Caco-2 (cell line): ENCODE measurements at regions not wholly inside any gene's neighbourhood (a gene's known extent, or its start where the extent isn't known, plus 50 kb on each side); places are given as distances from the start of the nearest gene placed in this dataset.

Experiments used
- BruUV-seq: library from RNA; stranded (reverse); fragments of 400-500 nt; replicated peaks from 2 replicates; lab custom pipeline; 2021; lab: Mats Ljungman, UMichigan
- CTCF ChIA-PET: fragments of 300-600 bp; sonication (Branson Sonifier 250); formaldehyde crosslinking; loops from one replicate; lab custom pipeline; 2022; ENCODE audit warnings: antibody characterized with exemption; lab: Charles Lee
- POLR2A ChIA-PET: fragments of 300-600 bp; sonication (Branson Sonifier 250); formaldehyde crosslinking; loops from one replicate; lab custom pipeline; 2022; ENCODE audit warnings: antibody characterized with exemption; lab: Charles Lee
- DNase-seq, 2 experiments: peaks; one replicate each; pipeline versions ENCODE4 v3.0.0 to v3.0.0-alpha.2; 2020 to 2022
- H3K27me3 ChIP-seq: replicated peaks from 2 replicates; pipeline ENCODE4 v1.6.0; 2011; ENCODE audit warnings: low read length; ENCODE audit not compliant: control insufficient read depth, insufficient read depth
- H3K36me3 ChIP-seq: 2 replicates; pipeline ENCODE4 v1.5.1; 2011; ENCODE audit warnings: low read length; ENCODE audit not compliant: control insufficient read depth, insufficient read depth
- H3K4me1 ChIP-seq: fragments of 250-450 bp; sonication (Bioruptor Pico); 2 replicates; pipeline ENCODE4 v1.5.1; 2020; ENCODE audit warnings: mild to moderate bottlenecking
- H3K4me3 ChIP-seq: 2 replicates; pipeline ENCODE4 v1.5.1; 2011; ENCODE audit warnings: low read depth, mild to moderate bottlenecking, control low read depth, low read length
- H3K9me3 ChIP-seq: fragments of 250-450 bp; sonication (Bioruptor Pico); 2 replicates; pipeline ENCODE4 v1.5.1; 2020; ENCODE audit warnings: mild to moderate bottlenecking, moderate library complexity
- H3K27ac Mint-ChIP-seq: one replicate; pipeline ENCODE4 v1.8.0; 2022; ENCODE audit warnings: mixed read lengths; ENCODE audit not compliant: unreplicated experiment
- H3K27me3 Mint-ChIP-seq: one replicate; pipeline ENCODE4 v1.8.0; 2022; ENCODE audit warnings: mixed read lengths; ENCODE audit not compliant: insufficient read depth, unreplicated experiment
- H3K36me3 Mint-ChIP-seq: one replicate; pipeline ENCODE4 v1.8.0; 2022; ENCODE audit warnings: mild to moderate bottlenecking, mixed read lengths; ENCODE audit not compliant: insufficient read depth, unreplicated experiment
- H3K4me1 Mint-ChIP-seq: one replicate; pipeline ENCODE4 v1.8.0; 2022; ENCODE audit warnings: low read depth, mixed read lengths; ENCODE audit not compliant: unreplicated experiment
- H3K4me3 Mint-ChIP-seq: one replicate; pipeline ENCODE4 v1.8.0; 2022; ENCODE audit warnings: mild to moderate bottlenecking, moderate library complexity, mixed read lengths; ENCODE audit not compliant: unreplicated experiment
- H3K9me3 Mint-ChIP-seq: one replicate; pipeline ENCODE4 v1.8.0; 2022; ENCODE audit warnings: mixed read lengths; ENCODE audit not compliant: unreplicated experiment
- CTCF ChIP-seq, 2 experiments: fragments of 200-600 bp in 1 of 2; IDR thresholded peaks; 1 replicate in 1 of 2; 2 replicates in 1 of 2; pipeline versions ENCODE4 v1.5.1 to v1.8.0; 2011 to 2022; ENCODE audit warnings: antibody characterized with exemption in 1 of 2, control low read depth in 1 of 2, inconsistent platforms in 1 of 2, low read depth in 1 of 2, low read length in 1 of 2, mild to moderate bottlenecking in 1 of 2, moderate library complexity in 1 of 2; ENCODE audit not compliant: insufficient read depth in 1 of 2, severe bottlenecking in 1 of 2, unreplicated experiment in 1 of 2
- intact Hi-C: fragments of 100-400 bp; cut with micrococcal nuclease; formaldehyde crosslinking; loops from one replicate; pipeline ENCODE4 v1.10.0; 2022; ENCODE audit not compliant: unreplicated experiment

DNA sequence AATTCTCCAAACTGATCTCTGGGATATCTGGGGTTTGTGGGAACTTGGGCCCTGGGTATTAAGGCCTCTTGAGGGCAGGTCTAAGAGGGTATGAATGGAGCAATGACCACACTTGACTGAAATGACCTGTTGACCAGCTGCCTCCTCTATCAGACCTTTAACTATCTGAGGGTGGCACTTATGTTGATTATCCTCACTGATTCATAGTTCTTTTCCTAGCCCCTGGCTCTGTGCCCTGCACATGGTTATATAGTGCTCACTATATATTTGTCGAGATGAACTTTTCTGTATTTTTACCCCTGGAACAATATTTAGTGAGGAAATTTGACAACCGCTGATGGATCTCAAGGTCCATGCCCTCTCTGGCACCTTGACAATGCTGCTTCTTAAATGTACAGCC, 305.5 kb upstream of the PLET1 start:
- intact Hi-C loops = no loop called here
- Histone ChIP-seq H3K4me3 (no peak overlapping the region), H3K4me1 (no peaks in the 10 kb centered on the region), H3K36me3 (no peaks in the 10 kb centered on the region), H3K27me3 (peaks cover 7% of the 10 kb centered on the region), H3K9me3 (no peaks in the 10 kb centered on the region)
- Mint-ChIP-seq H3K4me1 (no peaks in the 10 kb centered on the region), H3K4me3 (no peak overlapping the region), H3K27me3 (peaks cover 31% of the 10 kb centered on the region), H3K9me3 (no peaks in the 10 kb centered on the region), H3K36me3 (no peaks in the 10 kb centered on the region), H3K27ac (no peak overlapping the region)
- BruUV-seq = no TSS peak
- ChIA-PET POLR2A (no interaction called here), CTCF (no interaction called here)
- no peak for DNase-seq
- no peak for TF ChIP-seq CTCF (IDR thresholded peaks at IDR 0.05; ENCODE audit: insufficient read depth in 1 of 2, low read depth in 1 of 2, low read length in 1 of 2, severe bottlenecking in 1 of 2, unreplicated experiment in 1 of 2)

- no peaks in the 10 kb centered on the region for H3K4me1 ChIP-seq
- Mint-ChIP-seq H3K36me3 (no peaks in the 10 kb centered on the region), H3K4me1 (no peaks in the 10 kb centered on the region), H3K9me3 (no peaks in the 10 kb centered on the region), H3K4me3 (no peak overlapping the region), H3K27ac (no peak overlapping the region), H3K27me3 (peaks cover 30% of the 10 kb centered on the region)
- no peak overlapping the region for H3K4me3 ChIP-seq
- H3K27me3 ChIP-seq = peaks cover 3% of the 10 kb centered on the region; the same call in 1 of the 2 replicates
- POLR2A ChIA-PET = interaction anchor here (0.6 kb wide), 1 partner anchor 16 kb away, joined by 3 read pairs; no protein-coding TSS in a partner anchor
- intact Hi-C loops = no loop called here
- CTCF ChIA-PET = interaction anchor here (1.1 to 1.4 kb wide), 2 partner anchors 10 to 15 kb away, joined by 4 to 6 read pairs; no protein-coding TSS in a partner anchor
- no TSS peak for BruUV-seq
- H3K36me3 ChIP-seq = no peaks in the 10 kb centered on the region
- H3K9me3 ChIP-seq = no peaks in the 10 kb centered on the region
- TF ChIP-seq CTCF (IDR thresholded peaks at IDR 0.05; ENCODE audit: insufficient read depth in 1 of 2, low read depth in 1 of 2, low read length in 1 of 2, severe bottlenecking in 1 of 2, unreplicated experiment in 1 of 2) = no peak
- DNase-seq = no peak
These were observed 309.7 kb upstream of the PLET1 start for GRCh38 chr11:112570333-112570732.

DNA sequence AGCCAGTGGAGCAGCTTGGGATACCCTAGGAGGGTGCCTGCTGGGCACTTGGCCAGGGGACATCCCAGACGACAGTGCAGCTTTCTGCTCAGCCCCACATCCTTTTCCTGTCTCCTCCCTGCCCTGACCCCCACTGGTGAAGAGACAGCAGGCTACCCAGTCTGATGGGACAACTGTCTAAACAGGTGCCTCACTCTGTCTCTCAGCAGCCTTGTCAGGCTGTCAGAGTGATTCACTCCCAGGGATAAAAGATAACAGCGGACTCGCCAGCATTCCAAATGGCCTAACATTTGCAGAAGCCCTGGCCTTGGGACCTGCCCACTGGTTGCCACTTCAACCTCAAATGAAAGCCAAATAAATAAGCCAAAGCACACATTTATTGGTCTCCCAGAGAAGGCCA, 318.6 kb upstream of the PLET1 start:
- no peaks in the 10 kb centered on the region for H3K9me3 ChIP-seq
- no peaks in the 10 kb centered on the region for H3K36me3 ChIP-seq
- H3K27me3 ChIP-seq = no peaks in the 10 kb centered on the region
- H3K27me3 Mint-ChIP-seq = peaks cover 11% of the 10 kb centered on the region
- TF ChIP-seq CTCF (IDR thresholded peaks at IDR 0.05; ENCODE audit: insufficient read depth in 1 of 2, low read depth in 1 of 2, low read length in 1 of 2, severe bottlenecking in 1 of 2, unreplicated experiment in 1 of 2) = no peak
- no peaks in the 10 kb centered on the region for H3K4me1 ChIP-seq
- CTCF ChIA-PET = interaction anchor here (1.1 to 1.2 kb wide), 2 partner anchors 9 to 216 kb away, joined by 3 to 4 read pairs; no protein-coding TSS in a partner anchor
- H3K4me3 Mint-ChIP-seq = no peak overlapping the region
- no peaks in the 10 kb centered on the region for H3K4me1 Mint-ChIP-seq
- H3K4me3 ChIP-seq = no peak overlapping the region
- no peaks in the 10 kb centered on the region for H3K9me3 Mint-ChIP-seq
- no peaks in the 10 kb centered on the region for H3K36me3 Mint-ChIP-seq
- no peak for DNase-seq
- POLR2A ChIA-PET = no interaction called here
- H3K27ac Mint-ChIP-seq = no peak overlapping the region
- BruUV-seq = no TSS peak
- intact Hi-C loops = no loop called here
